G401 (cell line): ENCODE measurements at regions not wholly inside any gene's neighbourhood (a gene's known extent, or its start where the extent isn't known, plus 50 kb on each side); places are given as distances from the start of the nearest gene placed in this dataset.

Source experiments
- DNase-seq: peaks from one replicate; pipeline ENCODE4 v3.0.0-alpha.2; 2015; ENCODE audit warnings: low spot score
- in situ Hi-C: cut with HindIII; loops from 2 replicates; pipeline ENCODE4 v1.10.0; 2016; ENCODE audit warnings: low sequenced_read_pairs, mixed read lengths

GRCh38 chr2:129661935-129662334 is 317.5 kb upstream of the RAB6C start:
- DNase-seq, result no peak
- in situ Hi-C loops, result no loop called here

GRCh38 chr2:129667577-129667976 is 311.9 kb upstream of the RAB6C start:
- in situ Hi-C loops, result no loop called here
- DNase-seq, result no peak

GRCh38 chr2:129672521-129672920 is 306.9 kb upstream of the RAB6C start:
- in situ Hi-C loops, result no loop called here
- no peak for DNase-seq

- in situ Hi-C loops, result no loop called here
- DNase-seq, result no peak
These were observed 306.2 kb upstream of the RAB6C start for GRCh38 chr2:129673234-129673633.

- no peak for DNase-seq
- in situ Hi-C loops, result no loop called here
These were observed 305.4 kb upstream of the RAB6C start for GRCh38 chr2:129673847-129674711.

GRCh38 chr2:129678751-129679150 is 300.7 kb upstream of the RAB6C start:
- no peak for DNase-seq
- in situ Hi-C loops, result no loop called here

- DNase-seq, result no peak
- in situ Hi-C loops, result no loop called here
These were observed 297.7 kb upstream of the RAB6C start for GRCh38 chr2:129681788-129682187.

- in situ Hi-C loops, result no loop called here
- no peak for DNase-seq
These were observed 289.6 kb upstream of the RAB6C start for GRCh38 chr2:129689653-129690448.

- no peak for DNase-seq
- in situ Hi-C loops, result no loop called here
These were observed 284.0 kb upstream of the RAB6C start for GRCh38 chr2:129695496-129695895.

- in situ Hi-C loops, result no loop called here
- no peak for DNase-seq
These were observed 280.9 kb upstream of the RAB6C start for GRCh38 chr2:129698593-129698992.

GRCh38 chr2:129699781-129700573 is 279.5 kb upstream of the RAB6C start:
- DNase-seq, result no peak
- in situ Hi-C loops, result no loop called here

- in situ Hi-C loops, result no loop called here
- no peak for DNase-seq
These were observed 276.9 kb upstream of the RAB6C start for GRCh38 chr2:129702416-129703176.

GRCh38 chr2:129705085-129705484 is 274.4 kb upstream of the RAB6C start:
- no peak for DNase-seq
- in situ Hi-C loops, result no loop called here

GRCh38 chr2:129707800-129708199 is 271.7 kb upstream of the RAB6C start:
- in situ Hi-C loops, result no loop called here
- no peak for DNase-seq

- in situ Hi-C loops, result no loop called here
- no peak for DNase-seq
These were observed 271.1 kb upstream of the RAB6C start for GRCh38 chr2:129708221-129708967.

GRCh38 chr2:129709001-129709955 is 270.2 kb upstream of the RAB6C start:
- DNase-seq, result no peak
- in situ Hi-C loops, result no loop called here

GRCh38 chr2:129709956-129710598 is 269.4 kb upstream of the RAB6C start:
- in situ Hi-C loops, result no loop called here
- no peak for DNase-seq
